ENCODE measurements at regions not wholly inside any gene's neighbourhood (a gene's known extent, or its start where the extent isn't known, plus 50 kb on each side); places are given as distances from the start of the nearest gene placed in this dataset.

DNA sequence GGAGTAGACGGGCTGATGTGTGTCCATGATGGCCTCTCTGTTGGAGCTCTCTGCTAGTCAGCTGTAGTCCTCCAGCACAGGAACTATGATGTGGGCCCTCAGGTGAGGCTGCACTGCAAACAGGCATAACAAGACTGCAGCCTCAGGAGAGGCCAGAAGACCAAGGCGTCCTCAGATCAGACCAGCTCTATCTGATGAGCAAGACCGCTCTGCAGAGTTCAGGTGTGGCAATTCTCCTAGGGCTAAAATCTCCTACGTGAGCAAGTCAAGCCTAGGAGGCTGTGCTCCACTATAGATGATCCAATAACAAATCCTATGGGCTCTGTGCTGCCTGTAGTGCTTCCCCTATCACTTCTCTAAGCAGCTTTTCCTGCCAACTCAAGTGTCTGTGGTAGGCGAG lies 633.4 kb upstream of the SYNCRIP start:
- H4K20me1 ChIP-seq (ENCODE audit: control insufficient read depth, extremely low read depth, insufficient read depth, low read length) = no peaks in the 10 kb centered on the region
- H2AFZ ChIP-seq (ENCODE audit: low read length) = no peak overlapping the region
- no peak overlapping the region for H3K4me2 ChIP-seq (ENCODE audit: extremely low read depth, insufficient read depth, low read length)
- TF ChIP-seq CTCF (conservative IDR thresholded peaks at IDR 0.05 in 1 of 2, IDR thresholded peaks at IDR 0.05 in 1 of 2; ENCODE audit: low read depth in 1 of 2, low read length in 2 of 2) = no peak
- no peak for TF ChIP-seq EZH2 (IDR thresholded peaks at IDR 0.05; ENCODE audit: low read length, missing control alignments)
- DNase-seq (ENCODE audit: low read depth in 2 of 2) = no peak
- no peak overlapping the region for H3K27ac ChIP-seq (ENCODE audit: insufficient read depth, low read length)
- H3K9me3 ChIP-seq (ENCODE audit: control insufficient read depth, insufficient read depth, low read depth, low read length) = no peaks in the 10 kb centered on the region
- H3K79me2 ChIP-seq (ENCODE audit: control insufficient read depth, insufficient read depth, low read length) = no peaks in the 10 kb centered on the region
- no peaks in the 10 kb centered on the region for H3K36me3 ChIP-seq (ENCODE audit: control insufficient read depth, insufficient read depth, low read length)
- no peak overlapping the region for H3K9ac ChIP-seq (ENCODE audit: insufficient read depth, low read length)
- H3K4me1 ChIP-seq (ENCODE audit: control insufficient read depth, extremely low read depth, insufficient read depth, low read length) = no peaks in the 10 kb centered on the region
- H3K27me3 ChIP-seq (ENCODE audit: control insufficient read depth, insufficient read depth, low read length) = no peaks in the 10 kb centered on the region
- no peak overlapping the region for H3K4me3 ChIP-seq (replicated peaks in 1 of 4; ENCODE audit: control extremely low read depth in 1 of 4, insufficient read depth in 1 of 4, low read depth in 3 of 4, low read length in 4 of 4)

GRCh38 chr6:86273936-86274335 lies 631.2 kb upstream of the SYNCRIP start:
- no peak overlapping the region for H2AFZ ChIP-seq (ENCODE audit: low read length)
- H3K9ac ChIP-seq (ENCODE audit: insufficient read depth, low read length) = no peak overlapping the region
- H3K79me2 ChIP-seq (ENCODE audit: control insufficient read depth, insufficient read depth, low read length) = no peaks in the 10 kb centered on the region
- no peaks in the 10 kb centered on the region for H3K9me3 ChIP-seq (ENCODE audit: control insufficient read depth, insufficient read depth, low read depth, low read length)
- no peak overlapping the region for H3K4me3 ChIP-seq (replicated peaks in 1 of 4; ENCODE audit: control extremely low read depth in 1 of 4, insufficient read depth in 1 of 4, low read depth in 3 of 4, low read length in 4 of 4)
- no peaks in the 10 kb centered on the region for H4K20me1 ChIP-seq (ENCODE audit: control insufficient read depth, extremely low read depth, insufficient read depth, low read length)
- no peak overlapping the region for H3K4me2 ChIP-seq (ENCODE audit: extremely low read depth, insufficient read depth, low read length)
- DNase-seq (ENCODE audit: low read depth in 2 of 2) = no peak
- no peak for TF ChIP-seq CTCF (conservative IDR thresholded peaks at IDR 0.05 in 1 of 2, IDR thresholded peaks at IDR 0.05 in 1 of 2; ENCODE audit: low read depth in 1 of 2, low read length in 2 of 2)
- TF ChIP-seq EZH2 (IDR thresholded peaks at IDR 0.05; ENCODE audit: low read length, missing control alignments) = no peak
- H3K27ac ChIP-seq (ENCODE audit: insufficient read depth, low read length) = no peak overlapping the region
- H3K4me1 ChIP-seq (ENCODE audit: control insufficient read depth, extremely low read depth, insufficient read depth, low read length) = no peaks in the 10 kb centered on the region
- no peaks in the 10 kb centered on the region for H3K27me3 ChIP-seq (ENCODE audit: control insufficient read depth, insufficient read depth, low read length)
- no peaks in the 10 kb centered on the region for H3K36me3 ChIP-seq (ENCODE audit: control insufficient read depth, insufficient read depth, low read length)

DNA sequence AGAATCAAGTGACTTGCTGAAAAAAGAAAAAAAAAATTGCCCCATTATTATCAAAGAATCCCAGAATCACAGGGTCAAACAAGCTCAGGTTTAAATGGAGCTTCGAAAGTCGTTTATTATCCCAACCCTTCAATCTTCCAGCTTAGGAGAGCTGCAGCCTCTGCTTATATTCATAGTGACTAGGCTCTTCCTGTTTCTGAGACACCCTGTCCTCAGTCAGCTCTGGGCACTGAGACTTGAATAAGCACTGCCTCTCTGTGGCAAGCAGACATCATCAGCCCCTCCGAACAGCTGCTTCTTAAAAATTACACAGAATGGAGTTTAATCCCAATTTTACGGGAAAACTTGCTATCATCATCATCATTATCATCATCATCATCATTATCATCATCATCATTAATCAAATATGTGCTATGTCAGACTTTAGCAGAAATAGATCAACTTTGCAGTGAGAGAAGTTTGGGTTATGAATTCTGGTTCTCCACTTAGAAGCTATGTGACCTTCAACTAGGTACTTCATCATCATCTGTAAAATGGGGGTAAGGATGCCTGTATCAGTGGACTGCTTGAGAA lies 614.0 kb upstream of the SYNCRIP start:
- H3K4me1 ChIP-seq (ENCODE audit: control insufficient read depth, extremely low read depth, insufficient read depth, low read length) = no peaks in the 10 kb centered on the region
- H4K20me1 ChIP-seq (ENCODE audit: control insufficient read depth, extremely low read depth, insufficient read depth, low read length) = no peaks in the 10 kb centered on the region
- H3K79me2 ChIP-seq (ENCODE audit: control insufficient read depth, insufficient read depth, low read length) = no peaks in the 10 kb centered on the region
- no peaks in the 10 kb centered on the region for H3K27me3 ChIP-seq (ENCODE audit: control insufficient read depth, insufficient read depth, low read length)
- no peak overlapping the region for H3K4me3 ChIP-seq (replicated peaks in 1 of 4; ENCODE audit: control extremely low read depth in 1 of 4, insufficient read depth in 1 of 4, low read depth in 3 of 4, low read length in 4 of 4)
- H3K4me2 ChIP-seq (ENCODE audit: extremely low read depth, insufficient read depth, low read length) = no peak overlapping the region
- no peak for DNase-seq (ENCODE audit: low read depth in 2 of 2)
- H3K9me3 ChIP-seq (ENCODE audit: control insufficient read depth, insufficient read depth, low read depth, low read length) = no peaks in the 10 kb centered on the region
- H3K36me3 ChIP-seq (ENCODE audit: control insufficient read depth, insufficient read depth, low read length) = no peaks in the 10 kb centered on the region
- TF ChIP-seq EZH2 (IDR thresholded peaks at IDR 0.05; ENCODE audit: low read length, missing control alignments) (no peak), CTCF (conservative IDR thresholded peaks at IDR 0.05 in 1 of 2, IDR thresholded peaks at IDR 0.05 in 1 of 2; ENCODE audit: low read depth in 1 of 2, low read length in 2 of 2) (no peak)
- H3K27ac ChIP-seq (ENCODE audit: insufficient read depth, low read length) = no peak overlapping the region
- no peak overlapping the region for H2AFZ ChIP-seq (ENCODE audit: low read length)
- H3K9ac ChIP-seq (ENCODE audit: insufficient read depth, low read length) = no peak overlapping the region

Measured in fibroblast of lung (primary cell).